Neural progenitor cell (in vitro differentiated cells): ENCODE measurements at regions not wholly inside any gene's neighbourhood (a gene's known extent, or its start where the extent isn't known, plus 50 kb on each side); places are given as distances from the start of the nearest gene placed in this dataset.

Experiments used
- DNase-seq: peaks from one replicate; pipeline ENCODE4 v3.0.0-alpha.2; 2016; ENCODE audit warnings: low spot score
- H2AFZ ChIP-seq: fragments of 200-600 bp; sonication (generic); replicated peaks from 2 replicates; pipeline ENCODE4 v1.6.1; 2016; ENCODE audit warnings: antibody characterized with exemption
- H3F3A ChIP-seq: fragments of 200-600 bp; sonication (generic); 2 replicates; pipeline ENCODE4 v1.6.1; 2016; ENCODE audit warnings: antibody characterized with exemption, low read depth
- H3K27ac ChIP-seq: fragments of 200-600 bp; sonication (generic); 2 replicates; pipeline ENCODE4 v1.5.1; 2016; ENCODE audit warnings: mild to moderate bottlenecking
- H3K27me3 ChIP-seq: fragments of 200-600 bp; sonication (generic); 2 replicates; pipeline ENCODE4 v1.6.1; 2016; ENCODE audit warnings: mild to moderate bottlenecking, moderate library complexity
- H3K36me3 ChIP-seq: fragments of 200-600 bp; sonication (generic); 2 replicates; pipeline ENCODE4 v1.5.1; 2016
- H3K4me1 ChIP-seq: fragments of 200-600 bp; sonication (generic); 2 replicates; pipeline ENCODE4 v1.6.1; 2016; ENCODE audit warnings: mixed run types
- H3K4me2 ChIP-seq: fragments of 200-600 bp; sonication (generic); 2 replicates; pipeline ENCODE4 v1.6.1; 2016
- H3K4me3 ChIP-seq: fragments of 200-600 bp; sonication (generic); 2 replicates; pipeline ENCODE4 v1.5.1; 2016
- H3K79me2 ChIP-seq: fragments of 200-600 bp; sonication (generic); 2 replicates; pipeline ENCODE4 v1.6.1; 2016; ENCODE audit warnings: low read depth
- H3K9ac ChIP-seq: fragments of 200-600 bp; sonication (generic); 2 replicates; pipeline ENCODE4 v1.6.1; 2016
- H3K9me3 ChIP-seq: fragments of 200-600 bp; sonication (generic); 2 replicates; pipeline ENCODE4 v1.5.1; 2016; ENCODE audit warnings: low read depth
- H4K20me1 ChIP-seq: fragments of 200-600 bp; sonication (generic); 2 replicates; pipeline ENCODE4 v1.6.1; 2016; ENCODE audit warnings: low read depth
- H3K27ac Mint-ChIP-seq: 3 replicates; pipeline ENCODE4 v1.8.0; 2021; ENCODE audit warnings: mixed read lengths
- H3K27me3 Mint-ChIP-seq: 2 replicates; pipeline ENCODE4 v1.8.0; 2022; ENCODE audit warnings: low read depth, mild to moderate bottlenecking, inconsistent platforms, moderate library complexity, mixed read lengths; ENCODE audit not compliant: insufficient read depth
- H3K36me3 Mint-ChIP-seq: 3 replicates; pipeline ENCODE4 v1.8.0; 2021; ENCODE audit warnings: mixed read lengths
- H3K4me1 Mint-ChIP-seq: 3 replicates; pipeline ENCODE4 v1.8.0; 2021; ENCODE audit warnings: mixed read lengths
- H3K4me3 Mint-ChIP-seq: 3 replicates; pipeline ENCODE4 v1.8.0; 2021; ENCODE audit warnings: mild to moderate bottlenecking, moderate library complexity, mixed read lengths
- H3K9me3 Mint-ChIP-seq: 3 replicates; pipeline ENCODE4 v1.8.0; 2020; ENCODE audit warnings: mixed read lengths
- EZH2 ChIP-seq: fragments of 200-600 bp; sonication (generic); IDR thresholded peaks from 2 replicates; pipeline ENCODE4 v1.6.1; 2017; ENCODE audit warnings: antibody characterized with exemption, mild to moderate bottlenecking, moderate library complexity
- EZH2phosphoT487 ChIP-seq: fragments of 200-600 bp; sonication (generic); IDR thresholded peaks from 2 replicates; pipeline ENCODE4 v1.6.1; 2017; ENCODE audit warnings: antibody characterized with exemption
- TF ChIP-seq, protein P1 (sequence below): fragments of 200-600 bp; sonication (generic); IDR thresholded peaks from 2 replicates; pipeline ENCODE4 v1.5.1; 2017; ENCODE audit warnings: antibody characterized with exemption, mild to moderate bottlenecking

DNA sequence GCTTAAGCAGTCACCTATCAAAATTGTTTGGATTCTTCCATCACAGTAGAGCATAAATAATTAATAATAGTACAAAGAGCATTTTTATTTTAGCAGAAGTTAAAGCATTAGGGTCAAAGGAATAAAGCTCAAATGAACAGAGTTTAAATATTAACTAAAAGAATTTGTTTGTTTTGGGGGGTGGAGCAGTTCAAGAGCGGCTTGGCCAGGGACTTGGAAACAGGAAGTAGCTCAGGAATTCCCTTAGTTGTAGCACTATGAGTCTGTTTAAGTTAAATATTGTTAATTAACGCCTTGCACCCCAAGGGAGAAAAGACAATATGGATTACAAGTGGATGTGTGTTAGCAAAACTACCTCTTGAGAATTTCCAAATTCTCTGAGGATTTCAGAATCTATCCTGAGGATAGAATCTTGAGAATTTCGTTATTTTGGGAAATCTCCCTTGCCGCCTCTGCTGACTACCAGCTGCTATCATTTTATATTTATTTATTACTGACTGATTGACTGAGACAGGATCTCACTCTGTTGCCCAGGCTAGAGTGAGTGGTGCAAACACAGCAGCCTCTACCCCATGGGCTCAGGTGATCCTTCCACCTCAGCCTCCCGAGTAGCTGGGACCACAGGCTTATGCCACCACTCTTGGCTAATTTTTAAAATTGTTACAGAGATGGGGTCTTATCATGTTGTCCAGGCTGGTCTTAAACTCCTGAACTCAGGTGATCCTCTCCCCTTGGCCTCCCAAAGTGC, 96.7 kb upstream of the CHD1 start:
- Histone ChIP-seq H3K4me3 (no peak overlapping the region), H3K4me1 (no peaks in the 10 kb centered on the region), H3K9ac (no peak overlapping the region), H3F3A (no peaks in the 10 kb centered on the region), H3K9me3 (no peaks in the 10 kb centered on the region), H3K27ac (no peak overlapping the region), H3K4me2 (no peak overlapping the region), H3K36me3 (no peaks in the 10 kb centered on the region), H2AFZ (no peak overlapping the region), H4K20me1 (no peaks in the 10 kb centered on the region), H3K27me3 (no peaks in the 10 kb centered on the region), H3K79me2 (no peaks in the 10 kb centered on the region)
- Mint-ChIP-seq H3K9me3 (no peaks in the 10 kb centered on the region), H3K36me3 (no peaks in the 10 kb centered on the region), H3K4me3 (no peak overlapping the region), H3K4me1 (no peaks in the 10 kb centered on the region), H3K27me3 (no peaks in the 10 kb centered on the region), H3K27ac (no peak overlapping the region)
- no peak for TF ChIP-seq EZH2
- no peak for TF ChIP-seq EZH2phosphoT487
- TF ChIP-seq, protein P1, sequence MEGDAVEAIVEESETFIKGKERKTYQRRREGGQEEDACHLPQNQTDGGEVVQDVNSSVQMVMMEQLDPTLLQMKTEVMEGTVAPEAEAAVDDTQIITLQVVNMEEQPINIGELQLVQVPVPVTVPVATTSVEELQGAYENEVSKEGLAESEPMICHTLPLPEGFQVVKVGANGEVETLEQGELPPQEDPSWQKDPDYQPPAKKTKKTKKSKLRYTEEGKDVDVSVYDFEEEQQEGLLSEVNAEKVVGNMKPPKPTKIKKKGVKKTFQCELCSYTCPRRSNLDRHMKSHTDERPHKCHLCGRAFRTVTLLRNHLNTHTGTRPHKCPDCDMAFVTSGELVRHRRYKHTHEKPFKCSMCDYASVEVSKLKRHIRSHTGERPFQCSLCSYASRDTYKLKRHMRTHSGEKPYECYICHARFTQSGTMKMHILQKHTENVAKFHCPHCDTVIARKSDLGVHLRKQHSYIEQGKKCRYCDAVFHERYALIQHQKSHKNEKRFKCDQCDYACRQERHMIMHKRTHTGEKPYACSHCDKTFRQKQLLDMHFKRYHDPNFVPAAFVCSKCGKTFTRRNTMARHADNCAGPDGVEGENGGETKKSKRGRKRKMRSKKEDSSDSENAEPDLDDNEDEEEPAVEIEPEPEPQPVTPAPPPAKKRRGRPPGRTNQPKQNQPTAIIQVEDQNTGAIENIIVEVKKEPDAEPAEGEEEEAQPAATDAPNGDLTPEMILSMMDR, result no peak
- no peak for DNase-seq

DNA sequence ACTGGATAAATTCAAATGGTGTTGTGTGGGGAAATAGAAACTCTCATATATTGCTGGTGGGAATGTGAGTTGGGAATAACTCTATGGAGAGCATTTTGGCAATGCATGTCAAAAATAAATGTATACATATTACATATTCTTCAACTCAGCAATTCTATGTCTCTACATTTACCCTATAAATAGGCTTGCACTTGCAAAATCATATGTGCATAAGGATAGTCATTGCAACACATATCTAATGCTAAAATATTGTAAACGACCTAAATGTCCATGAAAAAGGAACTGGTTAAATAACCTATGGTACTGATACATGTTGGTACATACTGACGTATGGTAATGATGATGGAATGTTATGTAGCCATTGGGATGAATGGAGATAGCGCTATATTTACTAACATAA, 94.5 kb upstream of the CHD1 start:
- H3K27me3 ChIP-seq, result no peaks in the 10 kb centered on the region
- H3K9me3 ChIP-seq, result no peaks in the 10 kb centered on the region
- H3K79me2 ChIP-seq, result no peaks in the 10 kb centered on the region
- TF ChIP-seq EZH2, result no peak
- TF ChIP-seq, protein P1, result no peak
- no peak for TF ChIP-seq EZH2phosphoT487
- H3K4me3 ChIP-seq, result no peak overlapping the region
- H3K4me1 ChIP-seq, result no peaks in the 10 kb centered on the region
- Mint-ChIP-seq H3K27me3 (no peaks in the 10 kb centered on the region), H3K4me1 (peaks cover 3% of the 10 kb centered on the region), H3K27ac (no peak overlapping the region), H3K36me3 (no peaks in the 10 kb centered on the region), H3K9me3 (no peaks in the 10 kb centered on the region), H3K4me3 (no peak overlapping the region)
- no peak for DNase-seq
- no peaks in the 10 kb centered on the region for H4K20me1 ChIP-seq
- H3F3A ChIP-seq, result no peaks in the 10 kb centered on the region
- H3K4me2 ChIP-seq, result no peak overlapping the region
- no peak overlapping the region for H3K9ac ChIP-seq
- H3K36me3 ChIP-seq, result no peaks in the 10 kb centered on the region
- no peak overlapping the region for H2AFZ ChIP-seq
- H3K27ac ChIP-seq, result no peak overlapping the region

DNA sequence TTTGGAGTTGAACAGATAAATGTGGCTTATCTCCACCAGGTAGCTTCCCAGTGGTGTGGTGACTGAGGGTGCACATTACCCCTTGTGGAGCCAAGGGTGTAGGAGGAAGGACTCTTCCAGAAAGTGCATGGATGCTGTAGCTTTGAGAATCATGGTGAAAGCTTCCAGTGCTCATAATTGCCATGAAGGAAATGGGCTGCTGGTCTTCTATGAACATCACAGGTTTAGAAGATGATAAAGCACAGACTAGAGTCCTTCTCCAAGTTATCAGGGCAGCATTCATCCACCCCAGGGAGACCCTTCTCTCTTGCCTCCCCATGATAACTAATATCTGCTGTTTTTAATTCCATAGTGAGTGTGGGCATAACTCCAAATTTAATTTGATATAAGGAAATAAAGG, 93.4 kb upstream of the CHD1 start:
- Histone ChIP-seq H3K4me2 (no peak overlapping the region), H3K27ac (no peak overlapping the region), H3K79me2 (no peaks in the 10 kb centered on the region), H3F3A (no peaks in the 10 kb centered on the region), H3K9ac (no peak overlapping the region), H3K4me1 (no peaks in the 10 kb centered on the region), H3K36me3 (no peaks in the 10 kb centered on the region), H3K9me3 (no peaks in the 10 kb centered on the region), H3K27me3 (no peaks in the 10 kb centered on the region), H3K4me3 (no peak overlapping the region), H4K20me1 (no peaks in the 10 kb centered on the region), H2AFZ (no peak overlapping the region)
- H3K36me3 Mint-ChIP-seq, result no peaks in the 10 kb centered on the region
- no peak overlapping the region for H3K4me3 Mint-ChIP-seq
- peaks cover 3% of the 10 kb centered on the region for H3K4me1 Mint-ChIP-seq
- H3K27me3 Mint-ChIP-seq, result no peaks in the 10 kb centered on the region
- no peaks in the 10 kb centered on the region for H3K9me3 Mint-ChIP-seq
- TF ChIP-seq EZH2phosphoT487 (no peak), EZH2 (no peak)
- TF ChIP-seq, protein P1, result no peak
- DNase-seq, result no peak
- no peak overlapping the region for H3K27ac Mint-ChIP-seq
